C1 segment of cervical spinal cord (tissue), 14 donors: ENCODE measurements at regions not wholly inside any gene's neighbourhood (a gene's known extent, or its start where the extent isn't known, plus 50 kb on each side); places are given as distances from the start of the nearest gene placed in this dataset.

Experiments used
- DNase-seq, 14 donors: peaks; one replicate each; lab custom pipeline; 2025; lab: John Stamatoyannopoulos, UW

DNA sequence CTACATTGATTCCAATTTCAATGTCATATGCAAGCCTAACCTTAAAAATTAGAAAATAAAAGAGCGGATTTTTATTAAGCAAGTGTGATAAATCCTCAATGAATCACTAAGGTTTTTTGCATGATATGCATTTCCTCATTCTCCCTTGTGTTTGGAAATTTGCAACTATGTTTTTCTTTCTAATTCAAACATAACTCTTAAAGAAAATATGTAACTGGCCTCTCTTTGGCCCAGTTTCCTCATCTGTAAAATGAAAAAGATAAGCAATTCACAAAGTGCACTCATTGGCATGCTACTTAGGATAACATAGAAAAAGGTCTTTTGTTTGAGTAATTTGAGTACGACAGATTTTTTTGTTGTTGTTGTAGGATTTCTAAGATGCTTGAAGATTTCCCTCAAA lies 295.5 kb downstream of the CDH11 start:
- DNase-seq, result no peak

DNA sequence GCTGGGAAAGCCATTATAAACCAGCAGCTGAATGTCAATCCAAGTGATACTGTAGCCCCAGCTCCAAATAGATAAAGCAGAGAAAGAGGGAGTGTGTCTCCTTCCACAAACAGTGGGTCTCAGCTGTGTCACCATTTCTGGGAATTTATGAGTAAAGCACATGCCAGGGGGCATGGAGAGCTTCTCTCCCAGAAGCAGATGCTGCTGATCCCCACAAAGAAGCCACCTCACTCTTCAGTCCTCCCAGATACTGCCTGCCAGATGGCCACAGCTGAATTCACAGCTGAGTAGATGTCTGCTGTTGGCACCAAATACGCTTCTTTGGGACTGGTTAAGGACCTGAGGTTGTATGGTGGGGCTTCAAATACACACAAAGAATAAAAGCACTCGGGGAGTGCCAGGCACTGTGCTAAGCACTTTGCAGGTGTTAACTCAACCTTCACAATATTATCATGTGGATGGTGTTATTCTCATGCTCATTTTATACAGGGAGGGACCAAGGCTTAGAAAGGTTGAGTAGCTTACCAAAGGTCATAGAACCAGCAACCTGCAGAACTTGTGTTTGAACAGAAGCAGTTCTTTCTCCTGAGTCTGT lies 298.3 kb downstream of the CDH11 start:
- DNase-seq, result no peak

DNA sequence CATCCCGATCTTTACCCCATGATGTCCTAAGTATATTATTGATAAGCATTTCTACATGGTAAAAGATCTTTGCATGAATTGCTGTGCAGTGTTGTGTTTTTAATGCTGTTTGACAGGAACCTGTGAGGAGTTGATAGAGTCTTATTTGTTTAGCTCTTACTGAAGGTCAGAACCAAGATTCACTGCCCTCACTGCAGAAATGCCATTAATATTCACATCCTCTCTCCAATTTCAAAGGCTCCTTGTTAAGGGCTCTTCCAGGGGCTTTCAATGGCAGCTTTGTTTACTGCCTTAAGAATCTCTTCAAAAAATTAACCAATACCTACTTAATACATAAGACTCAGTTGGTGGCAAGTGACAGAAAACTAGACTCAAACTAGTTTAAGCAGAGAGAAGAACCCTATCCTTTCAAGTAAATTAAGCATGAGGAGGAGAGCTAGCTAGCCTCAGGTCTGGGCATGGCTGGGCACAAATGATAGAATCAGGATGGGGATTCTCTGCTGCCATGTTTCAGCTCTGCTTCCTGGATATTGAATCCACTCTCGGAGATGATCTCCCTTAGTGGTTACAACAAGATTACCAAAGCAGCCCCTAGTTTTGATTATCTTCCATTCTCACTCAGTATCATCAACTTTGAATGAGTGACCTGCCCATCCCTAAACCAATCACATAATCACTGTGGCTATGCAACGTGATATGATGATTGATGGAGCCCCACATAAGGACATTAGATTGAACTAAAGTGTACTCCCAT lies 311.8 kb downstream of the CDH11 start:
- DNase-seq, result no peak

DNA sequence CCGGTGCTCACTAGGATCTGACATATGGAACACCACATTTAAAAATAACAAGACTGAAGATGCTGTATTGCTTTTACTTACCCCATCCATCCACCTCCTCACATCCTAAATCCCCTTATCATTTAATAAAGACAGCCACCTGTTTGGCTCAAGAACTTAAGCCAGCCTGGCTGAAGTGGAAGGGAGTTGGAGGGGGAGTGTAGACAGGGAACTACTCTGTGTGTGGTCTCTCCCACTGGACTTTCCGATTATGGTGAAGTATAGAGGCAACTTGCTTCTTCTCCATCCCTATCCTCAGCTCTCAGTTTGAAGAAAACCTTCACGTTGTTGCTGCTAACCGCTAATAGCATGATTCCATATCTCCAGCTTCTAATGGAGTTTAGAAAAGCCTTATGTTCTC lies 313.4 kb downstream of the CDH11 start:
- no peak for DNase-seq

DNA sequence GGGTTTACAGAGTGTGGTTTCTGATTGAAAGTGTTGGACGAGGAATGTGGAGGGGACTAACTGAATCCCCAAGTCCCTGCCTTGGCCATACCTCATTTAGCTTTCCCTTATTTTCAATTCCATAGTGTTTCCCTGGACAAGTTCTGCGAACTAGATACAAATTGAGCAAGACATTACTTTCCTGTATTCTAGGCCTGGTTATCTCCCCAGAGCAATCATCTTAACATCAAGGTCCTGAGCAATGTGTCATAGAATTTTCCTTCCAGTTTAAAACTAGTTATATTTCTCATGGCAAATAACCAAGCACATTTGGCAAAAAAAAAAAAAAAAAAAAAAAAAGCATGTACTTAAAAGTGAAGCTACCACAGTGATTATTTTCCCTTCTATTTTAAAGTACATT lies 330.1 kb downstream of the CDH11 start:
- DNase-seq, result no peak

DNA sequence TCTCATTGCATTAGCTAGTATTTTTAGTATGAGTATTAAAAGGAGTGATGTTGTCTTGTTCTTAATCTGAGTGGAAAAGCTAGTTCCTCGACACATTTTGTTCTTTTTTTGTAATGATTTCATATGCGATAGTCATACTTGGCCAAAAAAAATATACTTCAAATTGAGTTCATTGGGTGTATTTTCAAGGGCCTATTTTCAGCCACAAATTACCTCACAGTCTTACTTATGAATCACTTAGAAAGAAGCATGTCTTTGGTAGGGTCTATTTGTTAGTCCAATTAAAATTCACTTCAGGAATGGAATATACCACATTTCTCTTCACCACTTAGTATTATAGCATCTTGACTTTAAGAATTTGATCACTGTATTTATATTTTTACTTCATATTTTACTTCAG lies 337.2 kb downstream of the CDH11 start:
- no peak for DNase-seq

DNA sequence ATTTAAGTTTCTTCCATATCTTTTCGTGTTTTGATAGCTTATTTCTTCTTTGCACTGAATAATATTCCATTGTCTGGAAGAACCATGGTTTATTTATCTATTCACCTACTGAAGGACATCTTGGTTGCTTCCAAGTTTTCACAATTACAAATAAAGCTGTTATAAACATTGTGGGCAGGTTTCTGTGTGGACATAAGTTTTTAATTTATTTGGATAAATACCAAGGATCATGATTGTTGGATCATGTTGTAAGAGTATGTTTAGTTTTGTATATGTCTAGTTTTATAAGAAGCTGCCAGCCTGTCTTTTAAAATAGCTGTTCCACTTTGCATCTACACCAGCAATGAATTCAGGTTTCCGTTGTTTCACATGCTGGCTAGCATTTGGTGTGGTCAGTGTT lies 339.4 kb downstream of the CDH11 start:
- no peak for DNase-seq

DNA sequence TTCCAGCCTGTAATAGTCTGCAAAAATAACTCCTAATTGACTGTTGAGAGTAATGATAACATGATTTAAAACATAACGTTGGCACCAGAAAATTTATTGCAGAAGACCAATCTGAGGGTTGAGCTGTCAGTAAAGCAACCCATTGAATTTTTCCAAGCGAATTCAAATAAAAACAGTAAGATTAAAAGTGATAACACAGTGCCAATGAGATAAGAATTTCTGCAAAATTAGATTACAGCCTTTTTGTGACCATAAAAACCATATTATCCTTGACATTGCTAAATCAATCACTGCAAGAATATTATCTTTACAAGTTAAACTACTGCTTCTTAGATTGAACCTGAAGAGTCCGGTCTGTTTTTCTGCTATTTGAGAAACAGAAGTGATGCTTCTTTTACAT lies 341.4 kb downstream of the CDH11 start:
- DNase-seq, result no peak

DNA sequence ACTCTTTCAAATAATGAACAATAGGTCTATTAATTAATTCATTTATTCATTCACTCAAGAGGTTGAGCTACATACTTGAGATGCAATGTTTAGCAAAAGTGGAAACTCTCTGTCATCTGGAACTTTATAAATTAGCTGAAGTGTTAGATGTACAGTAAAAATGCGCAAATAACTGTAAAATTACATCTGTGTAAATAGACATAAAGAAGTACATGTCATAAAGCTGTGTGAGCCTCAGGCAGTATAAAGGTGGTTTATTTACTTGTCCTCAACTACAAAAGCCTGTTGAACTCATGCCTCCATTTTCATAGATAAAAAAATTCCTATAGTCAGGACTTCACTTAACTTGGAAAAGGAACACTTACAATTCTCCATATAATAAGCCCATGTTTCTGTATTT lies 343.1 kb downstream of the CDH11 start:
- DNase-seq, result no peak

DNA sequence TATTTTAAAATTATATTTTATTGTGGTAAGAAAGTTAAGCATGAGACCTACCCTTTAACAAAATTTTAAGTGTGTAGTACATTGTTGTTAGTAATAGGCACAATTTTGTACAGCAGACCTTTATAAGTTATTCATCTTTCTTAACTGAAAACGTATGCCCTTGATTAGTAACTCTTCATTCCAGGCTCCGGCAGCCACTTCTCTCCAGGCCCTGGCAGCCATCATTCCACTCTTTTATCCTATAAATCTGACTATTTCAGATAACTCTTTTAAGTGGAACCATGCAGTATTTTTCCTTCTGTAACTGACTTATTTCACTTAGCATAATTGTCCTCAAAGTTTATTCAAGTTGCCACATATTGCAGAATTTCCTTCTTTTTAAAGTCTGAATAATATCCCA lies 348.2 kb downstream of the CDH11 start:
- no peak for DNase-seq

DNA sequence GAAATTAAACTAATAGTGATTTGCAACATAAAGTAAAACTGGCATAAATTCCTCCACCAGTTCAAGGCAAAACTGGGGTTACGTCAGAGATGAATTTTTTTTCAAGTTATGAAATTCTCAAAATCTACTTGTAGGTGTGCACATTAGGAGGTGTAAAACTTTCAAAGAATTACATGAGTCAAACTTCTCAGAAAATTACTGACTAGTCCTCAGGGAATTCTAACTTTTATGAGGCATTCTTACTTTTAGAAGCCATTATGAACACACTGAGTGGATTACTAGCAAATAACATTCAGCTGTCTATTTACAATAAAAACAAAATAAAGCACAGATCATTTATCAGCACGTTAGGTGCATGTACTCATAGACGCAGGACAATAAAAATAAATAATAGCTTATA lies 348.7 kb downstream of the CDH11 start:
- DNase-seq, result no peak

DNA sequence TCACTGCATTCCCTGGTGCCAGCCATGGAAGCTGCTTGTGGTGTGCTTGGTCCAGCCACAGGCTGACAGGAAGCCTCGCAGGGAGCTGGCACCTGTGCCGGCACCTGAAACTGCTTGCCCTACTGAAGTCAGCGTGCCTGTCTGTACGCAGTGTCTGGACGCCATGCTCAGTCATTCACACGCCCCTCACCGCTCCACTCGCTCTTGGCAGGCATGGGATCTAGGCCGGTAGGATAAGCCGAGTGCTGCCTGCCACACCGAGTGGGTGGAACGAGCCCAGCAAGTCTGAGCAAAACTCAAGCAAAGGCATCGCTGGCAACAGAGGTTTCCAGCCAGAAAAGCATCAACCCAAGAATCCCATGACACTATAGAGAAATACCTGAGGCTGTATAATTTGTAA lies 350.6 kb downstream of the CDH11 start:
- no peak for DNase-seq

DNA sequence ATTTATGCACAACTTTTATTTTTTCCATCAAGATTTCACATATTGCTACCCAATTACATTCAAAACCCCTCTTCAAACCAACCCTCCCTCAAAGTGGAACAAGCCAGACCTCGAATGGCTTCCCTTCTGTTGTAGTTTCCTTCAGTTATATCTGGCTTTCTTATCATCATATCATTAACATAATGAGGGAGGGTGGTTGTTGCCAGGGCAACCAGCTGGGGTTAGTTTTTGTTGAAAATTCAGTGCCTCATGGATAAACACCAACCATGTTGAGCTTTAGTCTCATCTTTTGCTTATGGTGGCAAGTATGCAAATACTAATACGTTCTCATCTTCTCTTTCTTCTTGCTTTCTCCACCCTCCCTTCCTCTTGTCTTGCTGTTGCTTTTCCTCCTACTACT lies 359.7 kb downstream of the CDH11 start:
- DNase-seq, result no peak

DNA sequence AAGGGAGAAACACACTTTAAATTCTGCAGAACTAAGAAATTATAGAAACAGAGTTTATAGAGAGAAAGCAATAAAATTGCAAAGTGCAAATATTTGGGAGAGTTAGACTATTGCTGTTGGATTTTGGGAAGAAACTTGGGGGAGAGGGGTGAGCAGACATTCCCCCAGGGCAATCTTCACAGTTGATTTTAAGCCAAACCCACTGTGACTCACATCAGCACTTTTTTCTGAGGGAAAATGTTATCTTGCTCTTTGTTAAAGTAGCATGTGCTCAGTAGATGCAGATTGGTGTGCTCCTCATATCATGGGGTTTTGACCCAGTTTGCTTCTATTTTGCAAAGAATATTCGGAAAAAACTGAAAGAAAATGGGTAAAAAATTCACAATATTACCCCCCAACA lies 367.6 kb downstream of the CDH11 start:
- DNase-seq, result no peak

DNA sequence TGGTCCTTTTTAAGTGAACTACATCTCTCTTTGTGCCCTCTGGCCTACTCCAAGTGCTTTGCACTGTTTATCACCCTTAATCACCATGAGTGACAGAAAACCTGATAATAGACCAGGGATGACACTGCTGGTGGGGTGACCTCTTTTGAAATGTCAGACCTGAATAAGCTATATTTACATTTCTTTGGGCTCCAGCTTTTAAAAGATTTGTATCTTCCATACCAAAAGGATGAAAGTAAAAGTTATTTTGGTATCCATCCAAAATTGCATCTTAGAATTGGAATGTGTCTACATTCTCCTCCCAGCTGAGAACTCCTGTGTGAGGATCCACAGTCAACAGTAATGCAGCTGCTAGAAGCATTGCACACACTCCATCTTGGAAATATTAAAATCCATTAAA lies 370.0 kb downstream of the CDH11 start:
- no peak for DNase-seq

DNA sequence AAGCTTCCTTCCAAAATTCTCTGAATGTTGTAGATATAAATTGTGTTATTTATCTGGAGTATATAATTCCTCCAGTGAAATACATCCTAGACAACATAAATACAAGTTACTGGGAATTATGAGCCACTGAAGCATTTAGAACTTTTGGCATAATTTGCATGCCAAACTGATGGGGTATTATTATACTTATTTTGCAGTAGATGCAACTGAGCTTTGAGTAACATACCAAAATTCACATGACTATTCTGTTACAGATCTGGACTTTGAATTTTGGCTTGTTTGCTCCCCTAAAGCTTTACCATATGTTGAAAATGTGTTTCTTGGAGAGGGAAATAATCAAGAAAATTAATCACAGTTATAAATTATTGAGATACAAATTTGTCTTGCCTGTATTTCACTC lies 372.5 kb downstream of the CDH11 start:
- no peak for DNase-seq

DNA sequence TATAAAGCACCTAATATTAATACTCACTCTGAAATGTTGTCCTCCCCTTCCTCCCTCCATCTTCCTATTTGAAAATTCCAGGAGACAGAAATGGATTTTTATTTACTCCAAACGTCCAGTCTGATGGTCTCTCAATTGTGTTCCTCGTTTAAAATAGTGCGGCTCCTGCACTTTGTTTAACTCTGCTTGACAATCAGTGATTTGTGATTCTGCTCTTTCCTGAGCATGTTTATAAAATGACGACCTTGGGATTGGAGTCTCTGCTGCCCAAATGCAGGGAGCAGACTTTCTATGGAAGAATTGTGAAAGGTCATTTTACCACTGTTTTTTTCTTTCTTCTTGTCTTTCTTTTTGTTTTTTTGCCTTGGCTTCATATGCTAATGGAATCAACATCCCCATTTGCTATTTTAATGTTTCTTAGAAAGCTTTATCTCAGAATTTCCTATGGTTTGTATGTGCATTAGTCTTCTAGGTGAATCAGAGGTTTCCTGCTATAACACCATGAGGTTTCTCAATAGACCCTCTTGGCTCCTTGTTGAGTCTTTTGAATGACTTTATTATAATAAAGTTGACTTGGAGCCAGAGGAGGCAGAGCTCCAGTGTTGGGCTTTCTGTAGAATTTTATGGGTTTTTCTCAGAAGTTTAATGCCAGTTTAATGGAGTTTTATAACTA lies 376.5 kb downstream of the CDH11 start:
- no peak for DNase-seq

DNA sequence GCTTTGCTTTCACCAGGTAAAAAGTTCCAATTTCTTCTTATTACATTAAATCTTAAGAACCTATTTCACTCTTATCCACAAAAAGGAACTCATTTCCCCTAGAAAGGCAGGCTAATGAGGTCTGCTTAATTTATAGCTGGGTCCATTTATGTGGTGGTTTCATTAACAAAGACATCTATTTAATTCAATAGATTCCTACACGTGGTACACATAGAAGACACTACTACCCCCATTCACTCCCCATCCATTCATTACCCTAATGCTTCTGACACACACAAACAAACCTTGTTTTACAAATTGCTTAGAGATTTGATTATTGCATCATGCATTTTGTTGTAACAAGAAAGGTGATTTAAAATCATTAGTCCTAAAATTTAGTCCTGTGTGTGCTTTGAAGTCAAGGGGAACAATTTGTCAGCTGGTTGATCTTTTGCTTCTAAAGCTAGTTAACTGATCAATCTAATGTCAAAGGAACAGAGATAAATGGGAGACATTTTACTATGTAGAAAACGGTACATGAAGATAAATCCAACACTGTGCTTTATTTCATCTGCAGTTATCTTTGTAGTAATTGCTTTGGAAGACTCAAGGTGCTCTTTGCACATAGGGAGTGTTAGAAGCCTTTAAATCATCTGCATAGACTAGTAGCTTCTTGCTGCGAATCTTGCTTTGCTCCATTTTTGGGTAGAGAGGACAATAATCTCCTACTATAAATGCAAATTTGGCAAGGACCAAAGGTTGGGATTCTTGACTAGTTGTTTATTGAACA lies 379.2 kb downstream of the CDH11 start:
- DNase-seq, result no peak

DNA sequence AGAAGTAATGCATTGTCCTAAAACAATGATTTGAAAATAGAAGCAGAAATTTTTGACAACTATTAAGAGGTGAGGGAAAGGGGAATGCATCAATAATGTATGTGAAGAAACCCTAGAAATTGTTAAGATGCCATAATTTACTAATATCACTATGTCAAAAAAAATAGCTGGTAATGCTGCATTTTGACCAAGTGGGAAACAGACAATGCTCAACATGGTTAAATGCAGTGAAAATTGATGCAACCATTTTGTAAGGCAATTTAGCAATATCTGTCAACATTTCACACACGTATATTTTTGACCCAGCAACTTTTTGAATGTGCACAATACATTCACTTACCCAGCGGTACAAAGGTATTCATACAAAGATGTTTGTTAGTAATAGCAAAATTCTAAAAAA lies 381.6 kb downstream of the CDH11 start:
- no peak for DNase-seq

DNA sequence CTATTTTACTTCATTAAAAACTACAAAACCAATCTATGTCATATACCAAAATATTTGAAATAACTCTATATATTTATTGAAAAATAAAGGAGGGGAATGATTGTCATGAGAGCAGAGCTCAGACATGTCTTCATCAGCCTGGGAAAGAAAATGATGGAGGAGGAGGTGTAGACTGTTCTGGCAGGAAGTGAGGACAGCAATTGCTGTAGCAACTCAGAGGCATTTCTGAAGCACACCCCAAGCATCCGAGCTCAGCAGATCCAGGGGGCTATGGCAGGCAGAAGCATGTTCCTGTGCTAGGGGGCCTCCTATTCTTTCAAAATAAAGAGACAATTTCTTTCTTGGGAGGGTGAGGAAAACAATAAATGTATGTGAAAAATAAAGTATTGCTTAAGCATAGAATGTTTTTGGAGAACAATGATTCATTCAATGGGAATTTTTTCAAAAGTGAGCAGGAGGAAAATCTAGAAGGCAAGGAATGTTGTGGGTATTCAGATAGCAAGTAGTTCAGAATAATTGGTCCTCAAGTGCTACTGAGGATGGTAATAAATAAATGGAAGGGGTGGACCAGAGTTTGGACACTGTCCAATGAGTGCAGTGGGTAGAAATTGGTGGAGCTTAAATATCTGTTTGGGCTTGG lies 383.4 kb downstream of the CDH11 start:
- DNase-seq, result no peak

DNA sequence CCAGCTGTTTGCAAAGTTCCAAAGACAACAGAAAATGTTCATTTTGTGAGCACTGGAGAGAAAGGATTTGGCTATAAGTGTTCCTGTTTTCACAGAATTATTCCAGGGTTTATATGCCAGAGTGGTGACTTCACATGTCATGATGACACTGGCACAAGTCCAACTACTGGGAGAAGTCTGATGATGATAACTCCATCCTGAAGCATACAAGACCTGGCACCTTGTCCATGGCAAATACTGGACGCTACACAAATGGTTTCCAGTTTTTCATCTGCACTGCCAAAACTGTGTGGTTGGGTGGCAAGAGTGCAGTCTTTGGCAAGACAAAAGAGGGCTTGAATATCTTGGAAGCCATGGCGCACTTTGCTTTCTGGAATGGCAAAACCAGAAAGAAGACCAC lies 385.0 kb downstream of the CDH11 start:
- no peak for DNase-seq

DNA sequence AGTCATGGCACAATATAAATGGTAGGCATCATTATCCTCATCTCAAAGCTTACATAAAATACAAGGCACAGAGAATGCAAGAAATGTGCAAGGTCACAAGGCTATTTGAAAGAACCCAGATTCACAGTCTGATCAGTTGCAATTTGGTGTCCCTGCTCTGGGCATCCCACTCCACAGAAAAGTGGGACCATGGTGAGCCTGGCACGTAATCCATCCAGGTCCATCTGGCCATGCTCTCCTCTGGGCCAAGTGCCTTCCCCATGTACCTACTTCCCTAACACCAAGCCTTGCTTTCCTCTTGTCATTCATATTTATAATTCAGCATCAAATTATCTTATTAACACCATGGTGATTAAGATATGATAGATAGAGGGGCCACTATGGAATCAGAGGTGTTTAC lies 390.0 kb downstream of the CDH11 start:
- DNase-seq, result peak in 2 of 14 donors; percentile 1 to 57
